SK-N-MC (cell line): ENCODE measurements at regions not wholly inside any gene's neighbourhood (a gene's known extent, or its start where the extent isn't known, plus 50 kb on each side); places are given as distances from the start of the nearest gene placed in this dataset.
"Not testable (repeated sequence)": the region's sequence is repeated elsewhere in the genome, so short reads cannot be mapped to it uniquely, and the experiment has no call there.

Source experiments
- DNase-seq: peaks from one replicate; pipeline ENCODE4 v3.0.0-alpha.2; 2011; ENCODE audit warnings: low read depth, low spot score
- H3K27ac ChIP-seq: fragments of 200-600 bp; sonication (generic); 2 replicates; pipeline ENCODE4 v1.5.1; 2016; ENCODE audit warnings: mixed run types
- H3K36me3 ChIP-seq: fragments of 200-600 bp; sonication (generic); 2 replicates; pipeline ENCODE4 v1.6.1; 2017; ENCODE audit warnings: antibody characterized with exemption, low read length, mixed read lengths; ENCODE audit not compliant: insufficient read depth
- H3K4me3 ChIP-seq: fragments of 200-600 bp; sonication (generic); 2 replicates; pipeline ENCODE4 v1.5.1; 2016
- H3K9ac ChIP-seq: fragments of 200-600 bp; sonication (generic); 2 replicates; pipeline ENCODE4 v1.8.0; 2017; ENCODE audit warnings: mixed run types, mixed read lengths; ENCODE audit not compliant: insufficient read length
- H3K9me3 ChIP-seq: fragments of 200-600 bp; sonication (generic); 2 replicates; pipeline ENCODE4 v1.6.1; 2017; ENCODE audit warnings: low read depth, mild to moderate bottlenecking, antibody characterized with exemption, low read length, moderate library complexity, mixed read lengths
- EZH2 ChIP-seq: fragments of 200-600 bp; sonication (generic); IDR thresholded peaks from one replicate; pipeline ENCODE4 v1.6.1; 2017; ENCODE audit warnings: antibody characterized with exemption
- FOXP2 ChIP-seq: optimal IDR thresholded peaks from 2 replicates; pipeline ENCODE3; 2011; ENCODE audit warnings: mild to moderate bottlenecking, moderate library complexity; ENCODE audit not compliant: insufficient read depth; ENCODE audit errors: extremely low read length, control extremely low read depth
- POLR2AphosphoS5 ChIP-seq: IDR thresholded peaks from 2 replicates; pipeline ENCODE4 v1.6.1; 2012; ENCODE audit warnings: mild to moderate bottlenecking, low read depth, low read length, borderline replicate concordance

GRCh38 chr14:95786566-95786965, 72.6 kb upstream of the TCL1A start:
- DNase-seq, result no peak
- Histone ChIP-seq H3K4me3 (no peak overlapping the region), H3K36me3 (no peaks in the 10 kb centered on the region), H3K9ac (no peak overlapping the region), H3K9me3 (no peaks in the 10 kb centered on the region), H3K27ac (no peak overlapping the region)
- TF ChIP-seq EZH2 (no peak), FOXP2 (no peak), POLR2AphosphoS5 (no peak)

- Histone ChIP-seq H3K4me3 (no peak overlapping the region), H3K27ac (no peak overlapping the region), H3K9ac (no peak overlapping the region), H3K9me3 (no peaks in the 10 kb centered on the region), H3K36me3 (no peaks in the 10 kb centered on the region)
- TF ChIP-seq POLR2AphosphoS5 (no peak), FOXP2 (no peak), EZH2 (no peak)
- peak; percentile 8 for DNase-seq
Observed at GRCh38 chr14:95784137-95784536, 70.2 kb upstream of the TCL1A start.

GRCh38 chr14:95776798-95777534, 63.0 kb upstream of the TCL1A start:
- Histone ChIP-seq H3K27ac (no peak overlapping the region), H3K4me3 (no peak overlapping the region), H3K9ac (no peak overlapping the region), H3K36me3 (no peaks in the 10 kb centered on the region), H3K9me3 (no peaks in the 10 kb centered on the region)
- no peak for DNase-seq
- no peak for TF ChIP-seq EZH2
- no peak for TF ChIP-seq FOXP2
- TF ChIP-seq POLR2AphosphoS5, result no peak

DNA sequence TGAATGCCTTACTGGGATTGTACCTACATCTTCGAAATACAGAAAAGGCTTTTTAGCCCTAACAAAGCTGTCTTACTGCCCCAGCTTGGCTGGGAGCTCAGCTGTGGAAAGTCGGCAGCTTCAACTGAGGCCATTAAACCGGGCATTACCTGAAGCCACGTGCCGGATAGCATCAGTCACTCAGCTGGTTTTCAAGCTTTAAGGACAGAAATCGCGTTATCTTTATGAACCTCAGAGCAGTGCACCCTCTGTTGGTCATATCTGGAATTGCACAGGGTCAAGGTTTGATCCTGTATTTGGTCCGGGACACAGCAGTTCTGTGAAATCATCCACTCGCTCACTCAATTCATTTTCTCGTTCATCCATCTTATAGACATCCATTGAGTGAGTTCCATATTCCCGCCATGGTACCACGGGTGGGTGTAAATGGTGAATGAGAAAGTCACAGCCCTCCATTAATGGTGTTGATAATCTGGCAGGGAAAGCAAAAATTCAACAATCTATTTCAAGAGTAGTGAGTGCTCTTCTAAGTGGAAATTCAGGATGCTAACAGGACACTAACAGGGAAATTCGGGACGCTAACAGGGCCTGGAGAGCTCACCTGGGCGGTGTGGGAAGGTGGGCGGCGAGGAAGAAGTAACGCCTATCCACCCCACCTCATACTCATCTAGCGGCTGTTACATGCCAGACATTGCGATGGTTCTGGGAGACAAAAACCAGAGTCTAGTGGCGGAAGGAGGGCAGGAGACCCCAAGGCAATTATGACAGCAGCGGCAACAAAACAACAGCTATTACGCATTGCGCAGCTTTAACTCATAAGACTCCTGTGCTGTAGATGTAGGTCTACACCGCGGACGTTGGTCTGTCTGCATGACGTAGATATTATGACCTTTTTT, 60.6 kb upstream of the TCL1A start:
- TF ChIP-seq POLR2AphosphoS5 (no peak), FOXP2 (no peak), EZH2 (no peak)
- Histone ChIP-seq H3K4me3 (no peak overlapping the region), H3K36me3 (no peaks in the 10 kb centered on the region), H3K9ac (no peak overlapping the region), H3K27ac (no peak overlapping the region), H3K9me3 (no peaks in the 10 kb centered on the region)
- DNase-seq, result no peak

GRCh38 chr14:95770777-95771176, 56.9 kb upstream of the TCL1A start:
- peak; percentile 2 for DNase-seq
- no peak overlapping the region for H3K27ac ChIP-seq
- TF ChIP-seq FOXP2 (no peak), EZH2 (no peak), POLR2AphosphoS5 (no peak)

DNA sequence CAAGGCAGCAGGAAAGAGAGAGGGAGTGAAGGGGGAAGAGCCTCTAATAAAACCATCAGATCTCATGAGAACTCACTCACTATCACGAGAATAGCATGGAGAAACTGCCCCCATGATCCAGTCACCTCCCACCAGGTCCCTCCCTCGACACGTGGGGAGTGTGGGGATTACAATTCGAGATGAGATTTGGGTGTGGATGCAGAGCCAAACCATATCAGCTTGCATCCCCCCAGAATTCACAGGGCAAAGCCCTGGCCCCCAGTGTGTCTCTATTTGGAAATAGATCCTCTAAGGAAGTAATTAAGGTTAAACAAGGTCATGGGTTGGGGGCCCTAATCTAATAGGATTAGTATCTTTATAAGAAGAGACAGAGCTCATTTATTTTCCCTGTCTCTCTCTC, 56.1 kb upstream of the TCL1A start:
- TF ChIP-seq POLR2AphosphoS5, result no peak
- TF ChIP-seq FOXP2, result no peak
- no peak for TF ChIP-seq EZH2
- Histone ChIP-seq H3K9me3 (no peaks in the 10 kb centered on the region), H3K36me3 (no peaks in the 10 kb centered on the region), H3K4me3 (no peak overlapping the region), H3K27ac (no peak overlapping the region), H3K9ac (no peak overlapping the region)
- DNase-seq, result no peak

More at GRCh38 chr14:95770777-95771176, 56.9 kb upstream of the TCL1A start:
- no peak overlapping the region for H3K4me3 ChIP-seq
- H3K9me3 ChIP-seq, result no peaks in the 10 kb centered on the region
- no peaks in the 10 kb centered on the region for H3K36me3 ChIP-seq
- H3K9ac ChIP-seq, result no peak overlapping the region

GRCh38 chr14:95769431-95769830, 55.5 kb upstream of the TCL1A start:
- H3K36me3 ChIP-seq, DNase-seq, H3K27ac ChIP-seq, H3K4me3 ChIP-seq, H3K9ac ChIP-seq, H3K9me3 ChIP-seq: not testable (repeated sequence)

DNA sequence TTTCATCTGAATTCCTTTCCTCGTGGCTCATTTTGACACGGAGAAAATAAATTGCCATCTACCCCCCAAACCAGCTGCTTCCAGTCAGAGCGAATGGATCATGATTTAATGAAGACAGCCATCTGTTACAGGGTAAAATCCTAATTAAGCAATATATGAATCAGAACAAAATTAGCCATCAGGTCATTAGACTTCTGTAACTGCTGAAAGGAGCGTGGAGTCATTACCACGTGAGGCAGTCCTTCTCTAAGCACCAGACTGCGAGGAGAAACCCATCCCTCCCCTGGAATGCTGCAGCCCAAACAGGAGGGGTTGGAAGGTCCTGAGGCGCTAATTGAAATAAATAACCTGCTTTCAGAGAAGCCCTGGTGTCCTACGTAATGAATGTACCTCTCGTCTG, 51.1 kb upstream of the TCL1A start:
- no peak overlapping the region for H3K9ac ChIP-seq
- H3K9me3 ChIP-seq, result no peaks in the 10 kb centered on the region
- no peak for TF ChIP-seq POLR2AphosphoS5
- TF ChIP-seq EZH2, result no peak
- no peaks in the 10 kb centered on the region for H3K36me3 ChIP-seq
- no peak for DNase-seq
- H3K27ac ChIP-seq, result no peak overlapping the region
- no peak overlapping the region for H3K4me3 ChIP-seq
